Stimulated activated CD4-positive, alpha-beta T cell treated with anti-CD3 and anti-CD28 coated beads, Interleukin-4, amount 100 ng/mL, for 4 hours (primary cell): ENCODE measurements at regions not wholly inside any gene's neighbourhood (a gene's known extent, or its start where the extent isn't known, plus 50 kb on each side); places are given as distances from the start of the nearest gene placed in this dataset.

Experiments used
- DNase-seq, 2 experiments: peaks; one replicate each; pipeline ENCODE4 v3.0.0-alpha.2; 2020

GRCh38 chr22:46067159-46068111 is 82.9 kb upstream of the PPARA start:
- no peak for DNase-seq

DNA sequence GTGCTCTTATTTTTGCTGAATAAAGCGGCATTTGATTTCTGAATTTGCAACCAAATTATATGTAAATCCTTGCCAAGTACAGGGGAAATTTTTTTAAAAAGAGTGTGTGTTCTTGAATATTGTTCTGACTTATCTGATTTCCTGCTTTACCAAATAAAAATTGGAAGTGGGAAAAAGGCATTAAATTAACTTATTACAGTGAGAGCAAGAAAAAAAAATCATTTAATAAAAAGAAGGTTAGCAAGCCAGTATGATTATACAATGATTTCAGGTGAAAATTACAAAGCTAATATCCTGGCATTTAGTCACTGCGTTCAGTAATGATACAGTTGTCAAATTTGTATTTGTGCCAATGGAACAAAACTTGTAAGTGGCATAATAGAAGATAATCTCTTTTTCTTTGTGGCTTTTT is 82.1 kb upstream of the PPARA start:
- no peak for DNase-seq

DNA sequence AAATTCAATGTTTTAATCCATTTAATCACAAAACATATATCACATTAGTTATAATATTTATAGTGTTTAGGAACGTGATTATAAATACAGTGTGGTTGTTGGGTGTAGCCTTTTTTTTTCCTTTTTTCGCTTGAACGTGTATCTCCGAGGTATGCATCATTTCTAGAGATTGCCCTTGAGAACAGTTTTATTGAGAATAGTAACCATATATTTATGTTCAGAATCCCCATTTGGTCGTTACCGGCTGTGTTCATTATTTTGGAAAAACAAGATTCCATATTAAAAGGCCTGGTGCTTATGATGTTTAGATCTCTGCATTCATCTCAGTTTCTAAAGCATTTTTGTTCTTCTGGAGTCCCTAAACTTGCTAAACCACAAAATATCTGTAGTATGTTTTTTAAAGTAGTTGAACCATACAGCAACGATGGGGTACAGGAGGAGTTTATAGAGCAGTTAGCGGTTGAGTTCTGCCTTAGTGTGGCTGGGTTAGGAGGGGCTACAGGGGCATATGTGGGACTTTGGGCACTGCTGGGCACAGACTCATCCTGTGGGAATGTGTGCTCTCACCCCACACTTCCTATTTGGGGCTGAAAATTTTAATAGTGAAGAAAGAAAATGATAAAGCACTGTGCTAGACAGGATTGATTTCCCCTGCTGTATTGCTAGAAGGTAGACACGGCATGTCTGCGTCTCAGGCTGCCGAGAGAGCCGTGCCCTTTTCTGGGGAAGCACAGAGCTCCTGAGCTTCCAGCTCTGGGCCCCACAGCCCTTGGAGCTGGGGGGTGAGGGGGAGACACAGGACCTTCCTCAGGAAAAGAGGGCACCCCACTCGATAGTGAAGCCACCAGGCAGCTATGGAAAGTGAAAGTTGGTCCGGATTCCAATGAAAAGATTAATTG is 81.5 kb upstream of the PPARA start:
- no peak for DNase-seq

- DNase-seq: peak; percentile 42 to 50
Measured at GRCh38 chr22:46069521-46070214, 80.7 kb upstream of the PPARA start.

- DNase-seq: peak in 1 of 2 experiments; percentile 39
Measured at GRCh38 chr22:46070215-46070802, 80.0 kb upstream of the PPARA start.

DNA sequence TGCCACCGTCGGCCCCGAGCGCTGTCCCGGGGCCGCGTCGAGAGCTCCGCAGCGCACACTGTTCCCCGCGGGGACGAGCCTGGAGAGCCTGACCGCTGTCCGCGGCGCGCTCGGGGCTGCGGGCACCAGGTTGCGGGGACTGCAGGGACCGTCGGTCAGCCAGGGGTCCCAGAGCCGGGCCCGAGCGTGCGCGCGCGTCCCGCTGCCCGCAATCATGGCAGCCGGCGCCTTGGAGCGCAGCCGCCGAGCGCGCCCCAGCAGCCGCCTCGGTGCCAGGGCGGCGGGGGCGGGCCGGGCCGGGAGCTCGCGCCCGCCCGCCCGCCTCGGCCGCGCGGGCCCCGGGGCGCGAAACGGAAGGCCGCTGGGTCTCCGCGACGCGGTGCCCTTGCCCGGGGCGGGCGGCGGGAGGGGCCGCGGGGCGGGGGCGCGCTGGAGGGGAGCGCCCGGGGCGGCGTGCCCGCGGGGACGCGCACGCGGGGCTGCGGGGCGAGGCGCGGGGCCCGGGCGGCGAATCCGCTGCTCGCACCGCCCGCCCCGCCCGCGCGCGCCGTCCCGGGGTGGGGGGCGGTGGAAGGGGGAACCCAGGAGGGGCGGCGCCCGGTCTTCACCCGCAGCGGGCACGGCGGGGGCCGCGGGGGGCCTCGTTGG is 79.4 kb upstream of the PPARA start:
- peak; percentile 50 to 67 for DNase-seq

DNA sequence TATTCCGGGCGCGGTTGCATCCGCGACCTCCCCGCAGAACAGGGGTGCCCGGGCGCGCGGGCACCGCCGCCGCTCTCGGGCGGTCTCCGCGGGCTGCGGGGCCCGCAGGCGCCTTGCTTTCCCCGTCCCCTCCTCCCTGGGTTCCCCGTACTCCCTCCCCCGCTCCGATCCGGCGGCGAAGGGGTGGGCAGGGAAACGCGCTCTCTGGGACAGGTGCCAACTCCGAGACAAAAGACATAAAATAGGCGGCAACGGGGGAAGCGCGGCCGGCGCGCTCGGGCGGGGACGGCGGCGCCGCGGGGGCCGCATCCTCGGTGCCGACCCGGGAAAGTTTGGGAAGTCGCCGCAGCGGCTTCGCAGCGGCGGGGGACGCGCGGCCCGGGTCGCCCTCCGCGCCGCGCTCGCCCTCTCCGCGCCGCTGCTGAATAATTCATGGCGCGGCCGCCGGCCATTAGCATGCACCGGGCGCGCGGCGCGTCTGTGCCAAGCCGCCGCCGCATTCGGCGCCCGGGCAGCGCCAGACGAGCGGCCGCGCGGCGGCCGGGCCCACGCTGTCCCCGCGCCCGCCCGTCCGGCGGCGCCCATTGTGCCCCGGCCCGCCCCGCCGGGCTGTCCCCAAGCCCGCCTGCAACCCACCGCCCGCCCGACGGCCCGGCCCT is 78.7 kb upstream of the PPARA start:
- peak; percentile 66 to 74 for DNase-seq

DNA sequence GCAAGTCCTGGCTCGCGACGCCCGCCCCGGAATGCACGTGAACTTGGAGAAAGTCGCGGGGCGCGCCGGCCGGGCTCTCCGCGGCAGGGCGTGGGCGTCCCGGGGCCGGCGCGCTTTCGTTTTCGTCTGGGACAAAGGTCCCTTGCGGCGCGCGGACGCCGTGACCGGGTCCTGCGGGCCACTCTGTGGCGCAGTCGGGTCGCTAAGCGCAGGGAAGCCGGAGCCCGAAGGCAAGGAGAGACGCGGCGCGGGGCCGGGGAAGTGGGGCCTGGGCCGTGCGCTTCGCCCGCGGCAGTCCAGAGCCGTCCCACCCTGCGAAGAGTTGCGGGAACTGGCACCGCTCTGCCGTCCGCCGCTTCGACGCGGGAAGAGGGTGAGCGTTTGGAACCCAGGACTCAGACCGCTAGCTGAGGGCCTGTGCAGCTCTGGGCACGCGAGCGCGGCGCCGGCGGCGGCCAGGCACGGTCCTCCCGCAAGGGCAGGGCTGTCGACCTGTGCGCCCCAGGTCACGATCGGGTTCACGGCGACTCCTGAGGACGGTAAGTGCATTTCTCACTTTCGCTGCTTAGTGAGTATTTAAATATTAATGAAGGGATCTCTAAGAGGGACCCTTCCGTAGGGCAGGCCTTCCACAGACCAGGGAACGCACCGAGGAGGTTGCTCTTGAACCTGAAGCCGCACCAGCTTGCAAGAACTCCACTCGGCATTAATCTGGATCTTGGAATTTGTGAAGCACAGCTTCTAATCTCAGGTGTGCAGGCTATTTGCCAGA is 78.0 kb upstream of the PPARA start:
- DNase-seq: peak; percentile 37 to 58

- DNase-seq: no peak
Measured at GRCh38 chr22:46072981-46073682, 77.2 kb upstream of the PPARA start.

DNA sequence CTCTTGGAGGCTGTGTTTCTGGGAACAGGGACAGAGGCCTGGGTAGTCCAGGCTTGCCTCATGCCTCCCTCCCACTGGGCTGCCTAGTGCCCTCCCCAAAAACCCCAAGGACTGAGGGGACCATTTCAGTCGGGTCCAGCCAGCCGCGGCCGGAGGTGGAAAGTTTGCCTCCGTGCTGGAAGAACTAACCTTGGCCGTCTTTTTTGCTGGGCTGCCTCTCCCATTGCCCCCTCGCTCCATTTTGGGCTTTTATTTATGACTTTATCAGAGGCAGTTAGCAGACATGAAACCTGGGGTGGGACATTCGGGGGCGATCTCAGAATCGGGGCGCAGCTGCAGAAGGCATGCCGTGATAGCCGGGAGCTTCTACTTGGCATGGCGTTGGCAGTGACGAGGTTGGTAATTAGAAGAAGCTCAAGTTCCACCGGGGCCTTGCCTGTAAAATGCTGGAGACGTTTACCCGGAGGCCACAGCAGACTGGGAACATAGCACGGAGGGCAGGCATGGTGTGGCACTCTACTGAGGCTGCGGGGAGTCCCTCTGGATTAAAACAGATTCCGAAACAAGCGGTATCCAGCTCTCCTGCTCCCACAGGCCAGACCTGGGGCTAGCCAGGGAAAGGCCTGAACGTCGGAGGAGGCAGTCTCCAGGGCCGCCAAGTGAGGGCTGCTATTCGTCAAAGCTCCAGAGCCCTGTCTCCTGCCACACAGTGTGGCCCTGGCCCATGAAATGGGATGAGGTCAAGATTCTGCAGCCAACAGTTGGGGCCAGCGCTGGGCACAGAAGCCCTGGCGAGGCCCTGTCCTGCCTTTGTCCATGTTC is 76.4 kb upstream of the PPARA start:
- DNase-seq: no peak

DNA sequence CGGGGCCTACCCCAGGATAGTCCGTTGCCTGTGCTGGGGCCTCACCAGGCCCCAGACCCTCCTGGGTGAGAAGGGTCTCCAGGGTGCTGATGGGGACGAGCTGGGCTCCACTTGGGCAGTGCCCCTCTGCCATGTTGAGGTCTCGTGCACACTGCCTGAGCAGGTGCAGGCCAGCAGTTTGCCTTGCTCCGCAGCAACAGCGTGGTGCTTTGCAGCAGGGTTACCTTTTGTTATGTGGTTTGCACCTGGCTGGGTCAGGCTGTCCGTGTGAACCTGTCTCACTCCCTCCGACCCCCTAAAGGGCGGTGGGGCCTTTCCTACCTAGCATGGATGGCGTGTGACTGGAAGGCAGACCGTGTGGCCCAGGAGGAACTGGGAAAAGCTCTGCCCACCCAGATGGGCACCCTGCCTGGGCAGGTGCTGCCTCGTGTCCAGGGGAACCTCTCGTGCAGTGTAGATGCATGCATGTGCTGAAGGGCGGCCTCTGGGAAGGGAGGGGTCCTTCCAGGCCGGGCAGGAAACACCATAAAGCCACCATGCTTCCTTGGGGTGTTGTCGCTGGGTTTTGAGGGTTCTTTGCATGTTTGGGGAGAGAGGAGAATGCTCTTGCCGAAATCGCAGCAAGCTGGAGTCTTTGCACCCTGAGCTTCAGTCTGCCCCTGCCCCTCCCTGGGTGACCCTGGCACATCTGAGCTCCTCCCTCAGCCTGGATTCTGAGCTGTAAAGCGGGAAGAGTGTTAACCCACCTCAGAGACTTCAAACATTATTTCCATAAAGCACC is 75.4 kb upstream of the PPARA start:
- no peak for DNase-seq

GRCh38 chr22:46075764-46076531 is 74.4 kb upstream of the PPARA start:
- no peak for DNase-seq

GRCh38 chr22:46076651-46077339 is 73.5 kb upstream of the PPARA start:
- DNase-seq: no peak

GRCh38 chr22:46077669-46078099 is 72.6 kb upstream of the PPARA start:
- no peak for DNase-seq

DNA sequence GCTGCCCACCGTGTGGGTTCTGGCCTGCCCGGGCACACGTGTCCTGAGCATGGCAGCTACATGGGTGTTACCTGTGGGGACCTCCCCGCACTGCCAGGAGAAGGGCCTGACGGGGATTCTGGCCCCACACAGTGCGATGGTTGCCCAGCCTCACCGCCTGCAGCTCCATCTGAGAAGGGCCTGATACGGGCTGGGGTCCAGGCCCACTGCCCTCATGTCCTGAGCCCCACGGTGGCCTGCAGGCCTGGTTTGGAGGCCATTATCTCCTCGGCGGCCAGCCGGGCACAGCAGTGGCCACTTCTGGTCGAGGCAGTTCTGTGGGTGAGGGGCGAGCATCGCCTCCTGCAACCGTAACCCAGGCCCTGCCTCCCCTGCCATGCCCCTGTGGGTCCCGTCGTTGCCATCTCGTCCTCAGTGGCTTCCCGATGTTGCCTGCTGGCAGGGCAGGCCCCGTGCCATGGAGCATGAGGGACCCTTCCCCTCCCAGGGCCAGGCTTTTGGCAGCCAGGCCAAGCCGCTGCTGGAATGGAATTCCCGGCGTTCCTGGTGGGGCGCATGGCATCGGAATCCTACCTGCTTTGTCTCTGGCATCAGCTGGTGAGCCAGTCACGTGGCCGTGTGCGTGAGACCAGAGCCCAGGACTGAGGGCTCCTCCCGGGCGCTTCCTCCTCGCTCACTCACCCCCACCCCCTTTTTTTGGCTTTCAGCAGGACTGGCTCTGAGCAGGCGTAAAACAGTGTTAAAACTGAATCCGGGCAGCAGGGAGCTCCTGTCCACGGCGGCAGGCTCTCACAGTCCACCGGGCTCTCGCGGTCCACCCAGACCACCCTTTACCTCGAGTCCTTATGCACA is 71.9 kb upstream of the PPARA start:
- DNase-seq: no peak
